HL-60 (cell line): ENCODE measurements at regions not wholly inside any gene's neighbourhood (a gene's known extent, or its start where the extent isn't known, plus 50 kb on each side); places are given as distances from the start of the nearest gene placed in this dataset.

Experiments
- DNase-seq, 2 experiments: peaks; one replicate each; pipeline ENCODE4 v3.0.0-alpha.2; 2010 to 2020; ENCODE audit warnings: low read depth in 1 of 2, low spot score in 1 of 2
- H3K27ac ChIP-seq: fragments of 250-450 bp; sonication (Bioruptor Pico); replicated peaks from 2 replicates; pipeline ENCODE4 v1.5.1; 2020; ENCODE audit warnings: mild to moderate bottlenecking, moderate library complexity
- H3K27me3 ChIP-seq: fragments of 250-450 bp; sonication (Bioruptor Pico); 2 replicates; pipeline ENCODE4 v1.5.1; 2021; ENCODE audit warnings: mild to moderate bottlenecking, moderate library complexity; ENCODE audit not compliant: insufficient read depth, poor library complexity, severe bottlenecking
- H3K4me3 ChIP-seq: replicated peaks from 2 replicates; pipeline ENCODE4 v1.5.1; 2011; ENCODE audit warnings: mild to moderate bottlenecking, control low read depth, low read length; ENCODE audit not compliant: insufficient read depth
- GABPA ChIP-seq: IDR thresholded peaks from 2 replicates; pipeline ENCODE4 v1.6.1; 2012; ENCODE audit warnings: low read depth
- POLR2AphosphoS5 ChIP-seq: IDR thresholded peaks from 2 replicates; pipeline ENCODE4 v1.6.1; 2012; ENCODE audit warnings: low read depth
- SPI1 ChIP-seq: IDR thresholded peaks from 2 replicates; pipeline ENCODE4 v1.6.1; 2012; ENCODE audit warnings: low read depth, mild to moderate bottlenecking, borderline replicate concordance
- TF ChIP-seq, protein P1 (sequence below): IDR thresholded peaks from 2 replicates; pipeline ENCODE4 v1.6.1; 2012; ENCODE audit warnings: low read depth; ENCODE audit not compliant: insufficient replicate concordance
- TF ChIP-seq, protein P2 (sequence below): IDR thresholded peaks from one replicate; pipeline ENCODE4 v1.5.1; 2011; ENCODE audit warnings: low read length, control low read depth, inconsistent platforms; ENCODE audit not compliant: insufficient read depth

DNA sequence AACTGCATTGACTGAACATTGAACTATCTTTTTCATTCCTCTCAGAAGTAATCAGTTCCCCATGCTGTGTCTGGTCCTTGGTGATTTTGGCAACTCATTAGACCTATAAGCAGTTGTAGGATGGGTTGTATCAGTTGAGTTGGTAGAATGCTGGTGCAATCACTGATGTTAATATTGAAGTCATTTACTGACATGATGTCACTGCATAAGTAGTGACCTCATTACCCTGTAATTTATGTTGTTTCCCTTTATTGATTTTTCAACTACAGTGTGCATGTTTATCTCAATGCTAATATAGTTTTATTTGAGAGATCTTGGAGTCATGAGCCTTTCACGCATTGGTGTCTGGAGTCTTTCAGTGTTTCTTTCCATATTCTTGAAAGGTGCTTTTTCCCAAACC is 275.0 kb downstream of the SPATA31D1 start:
- Histone ChIP-seq H3K27me3 (no peaks in the 10 kb centered on the region), H3K4me3 (no peak overlapping the region), H3K27ac (no peak overlapping the region)
- DNase-seq = no peak
- TF ChIP-seq, protein P1, sequence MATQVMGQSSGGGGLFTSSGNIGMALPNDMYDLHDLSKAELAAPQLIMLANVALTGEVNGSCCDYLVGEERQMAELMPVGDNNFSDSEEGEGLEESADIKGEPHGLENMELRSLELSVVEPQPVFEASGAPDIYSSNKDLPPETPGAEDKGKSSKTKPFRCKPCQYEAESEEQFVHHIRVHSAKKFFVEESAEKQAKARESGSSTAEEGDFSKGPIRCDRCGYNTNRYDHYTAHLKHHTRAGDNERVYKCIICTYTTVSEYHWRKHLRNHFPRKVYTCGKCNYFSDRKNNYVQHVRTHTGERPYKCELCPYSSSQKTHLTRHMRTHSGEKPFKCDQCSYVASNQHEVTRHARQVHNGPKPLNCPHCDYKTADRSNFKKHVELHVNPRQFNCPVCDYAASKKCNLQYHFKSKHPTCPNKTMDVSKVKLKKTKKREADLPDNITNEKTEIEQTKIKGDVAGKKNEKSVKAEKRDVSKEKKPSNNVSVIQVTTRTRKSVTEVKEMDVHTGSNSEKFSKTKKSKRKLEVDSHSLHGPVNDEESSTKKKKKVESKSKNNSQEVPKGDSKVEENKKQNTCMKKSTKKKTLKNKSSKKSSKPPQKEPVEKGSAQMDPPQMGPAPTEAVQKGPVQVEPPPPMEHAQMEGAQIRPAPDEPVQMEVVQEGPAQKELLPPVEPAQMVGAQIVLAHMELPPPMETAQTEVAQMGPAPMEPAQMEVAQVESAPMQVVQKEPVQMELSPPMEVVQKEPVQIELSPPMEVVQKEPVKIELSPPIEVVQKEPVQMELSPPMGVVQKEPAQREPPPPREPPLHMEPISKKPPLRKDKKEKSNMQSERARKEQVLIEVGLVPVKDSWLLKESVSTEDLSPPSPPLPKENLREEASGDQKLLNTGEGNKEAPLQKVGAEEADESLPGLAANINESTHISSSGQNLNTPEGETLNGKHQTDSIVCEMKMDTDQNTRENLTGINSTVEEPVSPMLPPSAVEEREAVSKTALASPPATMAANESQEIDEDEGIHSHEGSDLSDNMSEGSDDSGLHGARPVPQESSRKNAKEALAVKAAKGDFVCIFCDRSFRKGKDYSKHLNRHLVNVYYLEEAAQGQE = no peak
- no peak for TF ChIP-seq POLR2AphosphoS5
- no peak for TF ChIP-seq GABPA
- TF ChIP-seq, protein P2, sequence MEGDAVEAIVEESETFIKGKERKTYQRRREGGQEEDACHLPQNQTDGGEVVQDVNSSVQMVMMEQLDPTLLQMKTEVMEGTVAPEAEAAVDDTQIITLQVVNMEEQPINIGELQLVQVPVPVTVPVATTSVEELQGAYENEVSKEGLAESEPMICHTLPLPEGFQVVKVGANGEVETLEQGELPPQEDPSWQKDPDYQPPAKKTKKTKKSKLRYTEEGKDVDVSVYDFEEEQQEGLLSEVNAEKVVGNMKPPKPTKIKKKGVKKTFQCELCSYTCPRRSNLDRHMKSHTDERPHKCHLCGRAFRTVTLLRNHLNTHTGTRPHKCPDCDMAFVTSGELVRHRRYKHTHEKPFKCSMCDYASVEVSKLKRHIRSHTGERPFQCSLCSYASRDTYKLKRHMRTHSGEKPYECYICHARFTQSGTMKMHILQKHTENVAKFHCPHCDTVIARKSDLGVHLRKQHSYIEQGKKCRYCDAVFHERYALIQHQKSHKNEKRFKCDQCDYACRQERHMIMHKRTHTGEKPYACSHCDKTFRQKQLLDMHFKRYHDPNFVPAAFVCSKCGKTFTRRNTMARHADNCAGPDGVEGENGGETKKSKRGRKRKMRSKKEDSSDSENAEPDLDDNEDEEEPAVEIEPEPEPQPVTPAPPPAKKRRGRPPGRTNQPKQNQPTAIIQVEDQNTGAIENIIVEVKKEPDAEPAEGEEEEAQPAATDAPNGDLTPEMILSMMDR = no peak
- no peak for TF ChIP-seq SPI1

DNA sequence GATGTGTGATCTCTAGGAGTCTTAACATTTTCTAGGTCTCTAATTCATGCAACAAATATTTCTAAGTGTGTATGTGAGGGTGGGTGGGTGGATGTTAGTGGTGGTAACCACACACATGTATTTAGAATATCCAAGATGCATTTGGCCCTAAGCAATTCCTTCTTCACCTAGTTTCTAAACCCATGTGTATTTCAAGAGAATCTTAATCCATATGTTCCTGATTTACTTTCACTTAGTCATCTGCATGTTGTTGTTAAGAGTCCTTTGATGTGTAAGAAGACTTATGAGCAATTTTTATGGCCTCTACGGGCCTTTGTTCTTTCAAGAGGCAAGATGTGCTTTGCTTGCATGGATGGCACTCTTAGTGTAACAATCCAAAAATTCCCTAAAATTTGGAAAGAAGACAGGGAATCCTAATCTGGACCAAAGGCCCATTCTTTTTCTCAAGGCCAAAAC is 282.6 kb downstream of the SPATA31D1 start:
- TF ChIP-seq, protein P2 = no peak
- no peak for TF ChIP-seq GABPA
- TF ChIP-seq POLR2AphosphoS5 = no peak
- TF ChIP-seq, protein P1 = no peak
- no peak for TF ChIP-seq SPI1
- Histone ChIP-seq H3K27me3 (no peaks in the 10 kb centered on the region), H3K4me3 (no peak overlapping the region), H3K27ac (no peak overlapping the region)
- DNase-seq = no peak

DNA sequence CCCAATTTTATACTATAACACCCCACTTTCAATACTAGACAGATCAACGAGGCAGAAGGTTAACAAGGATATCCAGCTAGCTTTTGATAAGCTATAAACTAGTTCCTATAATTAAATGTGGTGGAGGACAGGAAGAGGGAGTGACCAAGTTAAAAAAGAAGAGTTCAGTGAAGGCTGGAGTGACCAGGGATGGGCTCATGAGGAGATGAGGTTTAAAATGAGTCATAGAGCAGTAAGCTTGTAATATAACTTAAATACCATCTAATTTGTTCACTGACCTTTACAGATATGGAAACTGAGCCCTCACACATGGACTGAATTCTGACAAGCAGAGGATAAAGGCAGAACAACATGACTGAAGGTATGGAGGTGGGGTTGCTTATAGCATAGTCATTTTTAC is 284.5 kb downstream of the SPATA31D1 start:
- TF ChIP-seq, protein P2 = no peak
- TF ChIP-seq GABPA (no peak), SPI1 (no peak), POLR2AphosphoS5 (no peak)
- TF ChIP-seq, protein P1 = no peak
- no peaks in the 10 kb centered on the region for H3K27me3 ChIP-seq
- no peak overlapping the region for H3K27ac ChIP-seq
- H3K4me3 ChIP-seq = no peak overlapping the region
- no peak for DNase-seq
